ENCODE measurements at regions not wholly inside any gene's neighbourhood (a gene's known extent, or its start where the extent isn't known, plus 50 kb on each side); places are given as distances from the start of the nearest gene placed in this dataset.

DNA sequence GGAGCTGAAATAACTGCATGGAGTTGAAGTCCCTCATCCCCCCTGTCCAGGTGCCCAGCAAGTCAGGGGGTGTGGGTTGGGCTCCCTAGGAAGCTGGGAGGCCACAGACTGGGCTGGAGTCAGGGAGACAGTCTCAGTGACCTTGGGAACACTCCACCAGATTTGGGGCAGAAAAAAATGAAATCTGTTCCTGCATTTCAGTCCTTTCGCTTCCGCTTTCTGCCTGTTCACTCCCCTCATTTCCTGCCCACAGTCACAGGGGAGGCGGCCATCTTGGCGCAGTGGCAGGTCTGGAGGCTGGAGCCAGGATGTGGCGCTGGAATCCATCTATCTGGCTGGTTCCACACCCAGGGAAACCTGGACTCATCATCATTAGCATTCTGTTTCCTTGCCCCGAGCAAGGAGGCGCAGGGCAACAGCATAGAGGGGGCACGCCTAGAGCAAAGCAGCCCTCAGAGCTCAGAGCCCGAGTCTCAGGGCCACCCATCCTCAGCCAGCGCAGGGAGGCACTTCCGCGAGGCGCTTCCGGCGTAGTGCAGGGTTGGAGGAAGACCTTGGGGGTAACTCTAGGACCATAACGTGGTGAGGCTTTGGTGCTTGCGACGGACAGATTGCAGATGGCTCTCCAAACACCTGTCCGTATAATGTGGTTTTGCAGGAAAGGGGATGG is 86.2 kb upstream of the HSPA9 start:
- no peak for TF ChIP-seq POLR2A (IDR thresholded peaks at IDR 0.05)
- TF ChIP-seq, protein P1, sequence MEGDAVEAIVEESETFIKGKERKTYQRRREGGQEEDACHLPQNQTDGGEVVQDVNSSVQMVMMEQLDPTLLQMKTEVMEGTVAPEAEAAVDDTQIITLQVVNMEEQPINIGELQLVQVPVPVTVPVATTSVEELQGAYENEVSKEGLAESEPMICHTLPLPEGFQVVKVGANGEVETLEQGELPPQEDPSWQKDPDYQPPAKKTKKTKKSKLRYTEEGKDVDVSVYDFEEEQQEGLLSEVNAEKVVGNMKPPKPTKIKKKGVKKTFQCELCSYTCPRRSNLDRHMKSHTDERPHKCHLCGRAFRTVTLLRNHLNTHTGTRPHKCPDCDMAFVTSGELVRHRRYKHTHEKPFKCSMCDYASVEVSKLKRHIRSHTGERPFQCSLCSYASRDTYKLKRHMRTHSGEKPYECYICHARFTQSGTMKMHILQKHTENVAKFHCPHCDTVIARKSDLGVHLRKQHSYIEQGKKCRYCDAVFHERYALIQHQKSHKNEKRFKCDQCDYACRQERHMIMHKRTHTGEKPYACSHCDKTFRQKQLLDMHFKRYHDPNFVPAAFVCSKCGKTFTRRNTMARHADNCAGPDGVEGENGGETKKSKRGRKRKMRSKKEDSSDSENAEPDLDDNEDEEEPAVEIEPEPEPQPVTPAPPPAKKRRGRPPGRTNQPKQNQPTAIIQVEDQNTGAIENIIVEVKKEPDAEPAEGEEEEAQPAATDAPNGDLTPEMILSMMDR (IDR thresholded peaks at IDR 0.05), result no peak
